ENCODE measurements at regions not wholly inside any gene's neighbourhood (a gene's known extent, or its start where the extent isn't known, plus 50 kb on each side); places are given as distances from the start of the nearest gene placed in this dataset.

DNA sequence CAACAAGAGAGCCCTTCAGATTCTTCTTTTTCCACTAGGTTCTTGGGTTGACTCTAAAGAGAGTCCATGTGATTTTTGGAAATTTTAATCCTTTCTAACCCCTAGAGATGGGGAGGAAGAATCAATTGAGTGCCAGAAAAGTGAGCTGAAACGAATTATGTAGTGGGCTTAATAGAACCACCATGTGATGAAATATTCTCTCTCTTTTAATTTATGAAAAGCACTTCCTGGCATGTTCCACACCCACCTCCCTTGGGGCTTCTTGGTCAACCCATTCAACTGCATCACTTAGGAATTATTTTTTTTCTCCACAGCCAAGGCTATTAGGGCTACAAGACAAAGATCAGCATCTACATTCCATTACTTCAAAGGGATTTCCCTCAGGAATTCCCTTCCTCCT lies 79.6 kb downstream of the ZC3H11B start:
- Histone ChIP-seq H3K23me2 (ENCODE audit: low read depth, low read length) (no peaks in the 10 kb centered on the region), H3K27me3 (replicated peaks in 1 of 4; ENCODE audit: control insufficient read depth in 3 of 4, extremely low read depth in 1 of 4, insufficient read depth in 3 of 4, low read length in 3 of 4) (no peaks in the 10 kb centered on the region), H3K36me3 (ENCODE audit: control insufficient read depth in 2 of 4, insufficient read depth in 4 of 4, low read length in 3 of 4) (no peaks in the 10 kb centered on the region; a peak in 1 of 8 replicates), H3K4me1 (replicated peaks in 1 of 4; ENCODE audit: control insufficient read depth in 3 of 4, insufficient read depth in 4 of 4, low read length in 3 of 4) (peaks cover 0 to 6% (median 1%) of the 10 kb centered on the region in 4 experiments; a peak in 4 of 7 replicates), H4K5ac (ENCODE audit: insufficient read length, low read depth, low read length) (no peak overlapping the region), H3K4me3 (ENCODE audit: extremely low read depth in 1 of 4, insufficient read depth in 2 of 4, low read depth in 3 of 4, low read length in 4 of 4) (no peak overlapping the region), H3K18ac (ENCODE audit: extremely low read depth, low read length) (no peak overlapping the region), H3K4me2 (ENCODE audit: insufficient read depth in 1 of 2, low read depth in 2 of 2, low read length in 2 of 2) (no peak overlapping the region), H2BK120ac (replicated peaks; ENCODE audit: low read depth, low read length) (no peak overlapping the region), H3K56ac (replicated peaks; ENCODE audit: insufficient read length, low read depth, low read length) (no peak overlapping the region), H3K9ac (replicated peaks in 1 of 4; ENCODE audit: extremely low read depth in 1 of 4, low read depth in 3 of 4, low read length in 3 of 4) (no peak overlapping the region), H3K14ac (ENCODE audit: insufficient read length) (no peak overlapping the region), H2BK12ac (ENCODE audit: low read depth, low read length) (no peak overlapping the region), H3K23ac (ENCODE audit: insufficient read length) (no peak overlapping the region), H3K27ac (ENCODE audit: low read depth, low read length) (no peak overlapping the region), H2AFZ (ENCODE audit: low read length) (no peak overlapping the region), H4K20me1 (replicated peaks in 1 of 2; ENCODE audit: control insufficient read depth in 1 of 2, insufficient read depth in 2 of 2, low read length in 2 of 2) (no peaks in the 10 kb centered on the region), H2BK20ac (ENCODE audit: low read length) (no peak overlapping the region), H3K4ac (replicated peaks; ENCODE audit: insufficient read length, low read depth, low read length) (no peak overlapping the region), H2AK5ac (ENCODE audit: low read depth, low read length) (no peak overlapping the region), H4K8ac (ENCODE audit: extremely low read depth, insufficient read depth, low read length) (no peak overlapping the region), H3K79me1 (ENCODE audit: low read depth, low read length) (no peaks in the 10 kb centered on the region), H4K91ac (replicated peaks; ENCODE audit: insufficient read length, low read length) (no peak overlapping the region), H2BK5ac (ENCODE audit: low read depth, low read length) (no peak overlapping the region), H3K79me2 (ENCODE audit: control insufficient read depth in 1 of 2, insufficient read depth in 2 of 2, low read length in 2 of 2) (no peaks in the 10 kb centered on the region), H2BK15ac (ENCODE audit: low read length) (no peak overlapping the region), H3K9me3 (ENCODE audit: insufficient read depth in 2 of 2, low read depth in 1 of 2, low read length in 1 of 2) (no peaks in the 10 kb centered on the region)
- CTCF ChIA-PET (ENCODE audit: partially characterized antibody), result no interaction called here
- FAIRE-seq, result no peak
- POLR2A ChIA-PET (ENCODE audit: partially characterized antibody), result no interaction called here
- 100% methylated on average over 1 of the region's 1 CpG; no CpG with 5 or more reads in 1 of the 2 experiments for WGBS, 2 experiments (ENCODE audit: extremely low coverage in 1 of 2, insufficient coverage in 1 of 2, insufficient read length in 1 of 2, insufficient replicate concordance in 2 of 2, low coverage in 1 of 2, low lambda C conversion rate in 2 of 2, missing lambda C conversion rate in 1 of 2)
- DNase-seq (ENCODE audit: low read depth in 1 of 2, low spot score in 2 of 2), result no peak
- TF ChIP-seq TAF7 (optimal IDR thresholded peaks at IDR 0.05; ENCODE audit: borderline replicate concordance, low read depth, low read length), result no peak
- no peak for TF ChIP-seq RXRA (IDR thresholded peaks at IDR 0.05; ENCODE audit: insufficient read depth, low read depth, low read length)
- TF ChIP-seq BRCA1 (IDR thresholded peaks at IDR 0.05; ENCODE audit: low read depth, low read length), result no peak
- TF ChIP-seq ZNF274 (IDR thresholded peaks at IDR 0.05; ENCODE audit: borderline replicate concordance, extremely low read depth, low read length), result no peak
- no peak for TF ChIP-seq CEBPB (IDR thresholded peaks at IDR 0.05; ENCODE audit: low read depth, low read length)
- no peak for TF ChIP-seq ATF3 (IDR thresholded peaks at IDR 0.05; ENCODE audit: insufficient read depth, low read depth, low read length)
- TF ChIP-seq CBX8 (IDR thresholded peaks at IDR 0.05; ENCODE audit: borderline replicate concordance, low read depth, low read length), result no peak
- TF ChIP-seq, protein P1, sequence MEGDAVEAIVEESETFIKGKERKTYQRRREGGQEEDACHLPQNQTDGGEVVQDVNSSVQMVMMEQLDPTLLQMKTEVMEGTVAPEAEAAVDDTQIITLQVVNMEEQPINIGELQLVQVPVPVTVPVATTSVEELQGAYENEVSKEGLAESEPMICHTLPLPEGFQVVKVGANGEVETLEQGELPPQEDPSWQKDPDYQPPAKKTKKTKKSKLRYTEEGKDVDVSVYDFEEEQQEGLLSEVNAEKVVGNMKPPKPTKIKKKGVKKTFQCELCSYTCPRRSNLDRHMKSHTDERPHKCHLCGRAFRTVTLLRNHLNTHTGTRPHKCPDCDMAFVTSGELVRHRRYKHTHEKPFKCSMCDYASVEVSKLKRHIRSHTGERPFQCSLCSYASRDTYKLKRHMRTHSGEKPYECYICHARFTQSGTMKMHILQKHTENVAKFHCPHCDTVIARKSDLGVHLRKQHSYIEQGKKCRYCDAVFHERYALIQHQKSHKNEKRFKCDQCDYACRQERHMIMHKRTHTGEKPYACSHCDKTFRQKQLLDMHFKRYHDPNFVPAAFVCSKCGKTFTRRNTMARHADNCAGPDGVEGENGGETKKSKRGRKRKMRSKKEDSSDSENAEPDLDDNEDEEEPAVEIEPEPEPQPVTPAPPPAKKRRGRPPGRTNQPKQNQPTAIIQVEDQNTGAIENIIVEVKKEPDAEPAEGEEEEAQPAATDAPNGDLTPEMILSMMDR (IDR thresholded peaks at IDR 0.05; ENCODE audit: control extremely low read depth in 1 of 3, insufficient read depth in 1 of 3, low read depth in 1 of 3, low read length in 3 of 3), result no peak
- TF ChIP-seq PHF8 (conservative IDR thresholded peaks at IDR 0.05; ENCODE audit: low read depth, low read length), result no peak
- TF ChIP-seq RNF2 (IDR thresholded peaks at IDR 0.05; ENCODE audit: borderline replicate concordance, low read depth, low read length, missing control alignments, poor library complexity, severe bottlenecking), result no peak
